RCC 7860 (cell line): ENCODE measurements at regions not wholly inside any gene's neighbourhood (a gene's known extent, or its start where the extent isn't known, plus 50 kb on each side); places are given as distances from the start of the nearest gene placed in this dataset.
"Not testable (repeated sequence)": the region's sequence is repeated elsewhere in the genome, so short reads cannot be mapped to it uniquely, and the experiment has no call there.

ENCODE experiments used
- DNase-seq: peaks from one replicate; pipeline ENCODE4 v3.0.0-alpha.2; 2015; ENCODE audit warnings: low spot score
- FAIRE-seq: peaks from 2 replicates; lab custom pipeline; 2012; peaks lifted over from hg19 to GRCh38; lab: Jason Lieb, UNC

DNA sequence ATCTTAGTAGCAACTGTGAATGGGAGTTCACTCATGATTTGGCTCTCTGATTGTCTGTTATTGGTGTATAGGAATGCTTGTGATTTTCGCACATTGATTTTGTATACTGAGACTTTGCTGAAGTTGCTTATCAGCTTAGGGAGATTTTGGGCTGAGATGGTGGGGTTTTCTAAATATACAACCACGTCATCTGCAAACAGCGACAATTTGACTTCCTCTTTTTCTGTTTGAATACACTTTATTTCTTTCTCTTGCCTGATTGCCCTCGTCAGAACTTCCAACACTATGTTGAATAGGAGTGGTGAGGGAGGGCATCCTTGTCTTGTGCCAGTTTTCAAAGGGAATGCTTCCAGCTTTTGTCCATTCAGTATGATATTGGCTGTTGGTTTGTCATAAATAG lies 1883.1 kb upstream of the TENM3 start:
- DNase-seq: not testable (repeated sequence)

GRCh38 chr4:180363815-180364214 lies 1879.4 kb upstream of the TENM3 start:
- no peak for DNase-seq
- no peak for FAIRE-seq

More for the DNA sequence above, 1883.1 kb upstream of the TENM3 start:
- FAIRE-seq: not testable (repeated sequence)

GRCh38 chr4:180372691-180373090 lies 1870.5 kb upstream of the TENM3 start:
- FAIRE-seq: no peak
- no peak for DNase-seq

DNA sequence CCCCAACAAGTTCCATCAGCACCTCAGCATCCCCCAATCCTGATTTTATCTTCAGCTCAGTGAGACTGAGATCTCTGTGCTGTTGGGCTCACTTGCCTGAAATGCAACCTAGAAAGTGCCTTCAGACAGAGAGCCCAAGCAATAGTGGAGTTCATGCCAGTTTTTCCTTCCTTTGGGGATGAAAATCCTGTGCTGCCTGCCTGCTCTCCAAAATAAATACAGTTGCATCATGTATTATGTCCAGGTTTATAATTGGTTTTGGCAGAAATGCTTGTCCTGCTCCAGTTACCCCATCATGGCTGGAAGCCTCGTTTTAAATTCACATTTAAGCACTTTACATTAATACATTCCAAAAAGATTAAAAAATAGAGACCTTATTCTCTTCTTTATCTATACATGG lies 1865.5 kb upstream of the TENM3 start:
- DNase-seq: no peak
- no peak for FAIRE-seq

GRCh38 chr4:180380733-180381132 lies 1862.5 kb upstream of the TENM3 start:
- DNase-seq: peak; percentile 64
- FAIRE-seq: peak; percentile 64

- FAIRE-seq (no peak), DNase-seq (no peak)
Observed at GRCh38 chr4:180391613-180392012, 1851.6 kb upstream of the TENM3 start.

- DNase-seq: no peak
- FAIRE-seq: no peak
Observed at GRCh38 chr4:180394312-180394711, 1848.9 kb upstream of the TENM3 start.

- no peak for DNase-seq
- no peak for FAIRE-seq
Observed at GRCh38 chr4:180394730-180395129, 1848.5 kb upstream of the TENM3 start.

GRCh38 chr4:180398564-180398963 lies 1844.6 kb upstream of the TENM3 start:
- no peak for FAIRE-seq
- DNase-seq: no peak

DNA sequence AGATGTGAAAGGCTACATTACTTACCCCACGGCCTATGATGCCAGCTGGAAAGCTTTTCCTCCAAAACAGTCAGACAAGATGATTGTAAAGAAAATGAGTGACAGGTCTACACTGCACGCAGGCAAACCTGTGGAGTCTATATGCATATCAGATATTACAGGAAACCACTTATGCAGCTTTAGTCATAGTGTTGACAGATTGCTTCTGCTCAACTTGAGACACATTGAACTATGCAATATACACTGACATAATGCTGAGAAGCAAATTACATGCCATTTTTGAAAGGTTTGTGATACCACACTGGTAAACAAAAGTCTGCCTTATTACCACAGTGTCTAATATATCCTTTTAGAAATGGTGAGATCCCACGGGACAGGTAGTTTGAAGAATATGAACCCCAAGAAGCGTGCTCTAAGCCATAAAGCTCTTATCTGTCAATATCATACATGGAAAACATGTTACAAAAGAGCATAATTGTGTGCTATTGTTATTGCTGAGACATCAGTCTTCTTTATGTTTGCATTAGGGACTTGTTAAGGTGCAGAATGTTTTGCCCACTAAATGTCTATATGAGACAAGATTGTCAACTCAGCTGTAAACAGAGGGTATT lies 1835.8 kb upstream of the TENM3 start:
- no peak for FAIRE-seq

GRCh38 chr4:180418819-180419531 lies 1824.2 kb upstream of the TENM3 start:
- FAIRE-seq (no peak), DNase-seq (no peak)

More for the DNA sequence above, 1835.8 kb upstream of the TENM3 start:
- no peak for DNase-seq

GRCh38 chr4:180422989-180423711 lies 1820.1 kb upstream of the TENM3 start:
- no peak for DNase-seq
- no peak for FAIRE-seq

DNA sequence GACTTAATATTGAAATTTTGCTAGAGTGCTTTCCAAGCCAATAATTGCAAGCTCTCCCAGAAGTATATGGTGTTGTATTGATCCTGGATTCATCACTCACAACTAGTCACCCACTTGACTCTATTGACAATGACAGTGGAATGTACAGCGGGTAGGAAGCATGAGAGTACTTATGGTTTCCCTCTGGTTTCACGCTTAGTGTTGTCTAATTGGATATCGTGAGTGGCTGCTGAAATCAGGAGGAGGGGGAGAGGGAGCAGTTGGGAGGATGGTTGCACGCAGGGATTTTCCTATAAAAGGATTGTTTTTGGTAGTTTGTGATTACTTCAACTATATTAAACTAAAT lies 1819.5 kb upstream of the TENM3 start:
- no peak for DNase-seq
- no peak for FAIRE-seq

GRCh38 chr4:180426938-180427337 lies 1816.3 kb upstream of the TENM3 start:
- DNase-seq: no peak
- FAIRE-seq: no peak

- DNase-seq: no peak
- FAIRE-seq: no peak
Observed at GRCh38 chr4:180430283-180430682, 1812.9 kb upstream of the TENM3 start.

DNA sequence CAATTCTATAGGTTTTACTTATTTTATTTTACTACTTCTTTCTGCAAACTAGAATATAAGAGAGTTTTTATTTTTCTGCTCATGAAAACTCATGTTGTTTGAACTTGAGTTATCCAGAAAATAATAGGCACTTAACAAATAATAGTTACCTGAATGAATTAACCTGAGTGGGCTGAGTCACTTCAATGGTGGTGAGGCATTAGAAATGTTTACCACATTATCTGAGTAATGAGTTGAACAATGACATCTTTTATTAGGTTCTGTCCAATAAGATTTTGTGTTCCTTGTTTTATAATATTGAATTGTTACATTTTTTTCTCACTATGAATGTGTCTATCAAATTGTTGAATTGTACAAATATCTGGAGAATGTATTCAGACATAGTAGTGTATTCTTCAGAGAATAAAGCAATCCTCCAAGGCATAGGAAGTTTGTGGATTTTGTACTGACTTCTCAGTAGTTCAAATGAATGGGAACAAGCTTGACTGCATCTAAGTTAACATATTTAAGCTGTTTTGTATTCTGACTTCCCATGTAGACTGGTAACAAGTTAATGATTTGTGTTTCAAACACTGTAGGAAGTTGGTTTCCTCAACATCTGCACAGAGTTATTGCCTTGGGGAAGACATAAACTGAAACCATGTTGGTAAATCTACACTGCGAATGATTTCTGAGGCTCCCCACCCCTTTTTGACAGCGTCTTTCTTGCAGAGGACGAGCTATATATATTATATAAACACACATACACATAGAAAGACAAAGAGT lies 1808.9 kb upstream of the TENM3 start:
- no peak for FAIRE-seq
- no peak for DNase-seq

DNA sequence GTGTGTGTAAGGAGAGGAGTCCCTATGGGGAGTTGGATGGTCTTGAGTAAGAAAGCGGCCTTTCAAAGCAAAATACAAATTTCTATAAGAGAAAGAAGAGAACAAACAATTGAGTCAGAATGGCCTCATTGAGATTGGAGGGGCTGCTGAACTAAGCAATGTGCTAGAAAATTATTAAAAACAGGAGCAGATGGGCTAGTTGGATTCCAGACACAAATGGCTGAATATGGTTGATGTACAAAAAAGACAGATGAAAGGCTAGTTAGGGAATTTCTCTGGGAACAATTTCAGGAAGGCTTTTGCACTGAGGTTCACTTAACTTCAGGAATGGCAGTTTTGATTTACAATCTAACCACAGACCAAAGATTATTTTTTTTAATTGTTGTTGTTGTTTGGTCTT lies 1806.8 kb upstream of the TENM3 start:
- DNase-seq (no peak), FAIRE-seq (no peak)

- FAIRE-seq: no peak
- DNase-seq: no peak
Observed at GRCh38 chr4:180437601-180438000, 1805.6 kb upstream of the TENM3 start.

DNA sequence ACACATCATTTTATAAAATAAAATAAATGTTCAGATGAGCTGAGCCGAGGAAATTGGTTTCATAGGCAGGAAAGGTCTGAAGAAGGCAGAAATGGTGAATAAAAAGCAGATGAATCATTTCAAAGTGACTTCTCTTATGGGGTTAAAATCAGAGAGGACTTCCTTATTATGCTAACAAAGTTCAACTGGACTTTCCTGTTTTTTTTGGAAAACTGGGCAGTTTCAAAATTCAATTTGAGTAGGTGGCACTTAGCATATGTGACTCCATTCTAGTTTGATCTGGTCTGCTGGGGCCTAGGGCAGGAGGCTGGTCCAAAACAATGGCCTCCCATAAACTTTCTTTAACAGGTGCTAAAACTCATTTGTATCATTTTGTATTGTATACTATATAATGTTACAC lies 1794.9 kb upstream of the TENM3 start:
- FAIRE-seq (no peak), DNase-seq (no peak)

- peak; percentile 23 for DNase-seq
- FAIRE-seq: no peak
Observed at GRCh38 chr4:180449395-180449956, 1793.7 kb upstream of the TENM3 start.

DNA sequence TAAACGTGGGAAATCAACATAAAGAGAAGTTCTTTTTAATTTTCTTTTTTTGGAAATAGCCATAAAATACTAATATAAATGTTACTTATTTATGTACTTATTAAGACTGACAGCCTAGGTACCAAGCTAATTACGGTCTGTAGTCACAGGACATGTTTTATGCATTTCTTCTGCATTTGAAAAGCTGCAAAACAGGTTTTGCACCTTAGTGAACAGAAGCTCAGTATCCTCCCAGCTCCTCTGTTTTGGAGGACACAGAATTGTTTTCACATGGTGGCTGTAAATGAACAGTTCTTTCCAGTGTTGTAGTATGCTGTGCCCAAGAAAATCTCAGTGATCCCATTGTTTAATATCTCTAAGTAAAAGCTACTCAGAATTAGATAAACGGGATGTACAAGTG lies 1788.0 kb upstream of the TENM3 start:
- no peak for FAIRE-seq

More for the DNA sequence above, 1788.0 kb upstream of the TENM3 start:
- no peak for DNase-seq
